Dendritic cell treated with granulocyte-macrophage colony-stimulating factor and Interleukin-4, amounts not matched to agents 40 ng/mL and 50 ng/mL, for 4 days (primary cell): ENCODE measurements at regions not wholly inside any gene's neighbourhood (a gene's known extent, or its start where the extent isn't known, plus 50 kb on each side); places are given as distances from the start of the nearest gene placed in this dataset.
"Not testable (repeated sequence)": the region's sequence is repeated elsewhere in the genome, so short reads cannot be mapped to it uniquely, and the experiment has no call there.

Experiments
- H3K27ac Mint-ChIP-seq: one replicate; pipeline ENCODE4 v1.8.0; 2022; ENCODE audit warnings: mild to moderate bottlenecking, mixed read lengths
- H3K27me3 Mint-ChIP-seq: one replicate; pipeline ENCODE4 v1.8.0; 2022; ENCODE audit warnings: mild to moderate bottlenecking, mixed read lengths
- H3K36me3 Mint-ChIP-seq: one replicate; pipeline ENCODE4 v1.8.0; 2022; ENCODE audit warnings: low read depth, mixed read lengths
- H3K4me1 Mint-ChIP-seq: one replicate; pipeline ENCODE4 v1.8.0; 2022; ENCODE audit warnings: low read depth, mixed read lengths
- H3K4me3 Mint-ChIP-seq: one replicate; pipeline ENCODE4 v1.8.0; 2022; ENCODE audit warnings: mild to moderate bottlenecking, moderate library complexity, mixed read lengths
- H3K9me3 Mint-ChIP-seq: one replicate; pipeline ENCODE4 v1.8.0; 2022; ENCODE audit warnings: mixed read lengths
- intact Hi-C: fragments of 100-400 bp; cut with micrococcal nuclease; formaldehyde crosslinking; loops from one replicate; pipeline ENCODE4 v1.15.0; 2022

- H3K4me1 Mint-ChIP-seq: peaks cover 10% of the 10 kb centered on the region
- intact Hi-C loops: no loop called here
- H3K9me3 Mint-ChIP-seq: peaks cover 12% of the 10 kb centered on the region
- no peaks in the 10 kb centered on the region for H3K27me3 Mint-ChIP-seq
- no peaks in the 10 kb centered on the region for H3K36me3 Mint-ChIP-seq
- H3K4me3 Mint-ChIP-seq: no peak overlapping the region
- H3K27ac Mint-ChIP-seq: peak overlapping the region; percentile 53
These were observed 402.6 kb upstream of the ZEB2 start for GRCh38 chr2:144922519-144922918.

- Mint-ChIP-seq H3K36me3 (no peaks in the 10 kb centered on the region), H3K9me3 (peaks cover 8% of the 10 kb centered on the region), H3K27me3 (no peaks in the 10 kb centered on the region), H3K4me3 (no peak overlapping the region), H3K4me1 (peaks cover 10% of the 10 kb centered on the region), H3K27ac (no peak overlapping the region)
- intact Hi-C loops: no loop called here
These were observed 401.0 kb upstream of the ZEB2 start for GRCh38 chr2:144920755-144921530.

GRCh38 chr2:144914622-144915318 lies 394.9 kb upstream of the ZEB2 start:
- H3K36me3 Mint-ChIP-seq: no peaks in the 10 kb centered on the region
- no peaks in the 10 kb centered on the region for H3K27me3 Mint-ChIP-seq
- no peak overlapping the region for H3K4me3 Mint-ChIP-seq
- H3K4me1 Mint-ChIP-seq: peaks cover 5% of the 10 kb centered on the region
- no peaks in the 10 kb centered on the region for H3K9me3 Mint-ChIP-seq
- intact Hi-C loops: no loop called here
- H3K27ac Mint-ChIP-seq: no peak overlapping the region

GRCh38 chr2:144914113-144914512 lies 394.2 kb upstream of the ZEB2 start:
- Mint-ChIP-seq H3K4me1 (peaks cover 5% of the 10 kb centered on the region), H3K27me3 (no peaks in the 10 kb centered on the region), H3K36me3 (no peaks in the 10 kb centered on the region), H3K27ac (no peak overlapping the region), H3K4me3 (no peak overlapping the region), H3K9me3 (no peaks in the 10 kb centered on the region)
- intact Hi-C loops: no loop called here

- Mint-ChIP-seq H3K27ac (no peak overlapping the region), H3K9me3 (no peaks in the 10 kb centered on the region), H3K36me3 (no peaks in the 10 kb centered on the region), H3K27me3 (no peaks in the 10 kb centered on the region), H3K4me1 (peaks cover 5% of the 10 kb centered on the region), H3K4me3 (no peak overlapping the region)
- intact Hi-C loops: no loop called here
These were observed 392.3 kb upstream of the ZEB2 start for GRCh38 chr2:144912206-144912605.

- Mint-ChIP-seq H3K9me3 (peaks cover 11% of the 10 kb centered on the region), H3K4me1 (peaks cover 13% of the 10 kb centered on the region), H3K27ac (no peak overlapping the region), H3K36me3 (no peaks in the 10 kb centered on the region), H3K27me3 (no peaks in the 10 kb centered on the region), H3K4me3 (no peak overlapping the region)
- intact Hi-C loops: no loop called here
These were observed 386.0 kb upstream of the ZEB2 start for GRCh38 chr2:144905956-144906355.

GRCh38 chr2:144904612-144905011 lies 384.7 kb upstream of the ZEB2 start:
- Mint-ChIP-seq H3K4me3 (no peak overlapping the region), H3K27ac (no peak overlapping the region), H3K27me3 (no peaks in the 10 kb centered on the region), H3K9me3 (peaks cover 19% of the 10 kb centered on the region), H3K4me1 (peaks cover 13% of the 10 kb centered on the region), H3K36me3 (no peaks in the 10 kb centered on the region)
- intact Hi-C loops: no loop called here

- intact Hi-C loops, H3K4me3 Mint-ChIP-seq, H3K27me3 Mint-ChIP-seq, H3K27ac Mint-ChIP-seq, H3K36me3 Mint-ChIP-seq: not testable (repeated sequence)
- peaks cover 13% of the 10 kb centered on the region for H3K4me1 Mint-ChIP-seq
- peaks cover 19% of the 10 kb centered on the region for H3K9me3 Mint-ChIP-seq
These were observed 383.1 kb upstream of the ZEB2 start for GRCh38 chr2:144903045-144903444.

- H3K27me3 Mint-ChIP-seq, H3K4me3 Mint-ChIP-seq, H3K27ac Mint-ChIP-seq, intact Hi-C loops, H3K36me3 Mint-ChIP-seq: not testable (repeated sequence)
- Mint-ChIP-seq H3K9me3 (peaks cover 19% of the 10 kb centered on the region), H3K4me1 (peaks cover 13% of the 10 kb centered on the region)
These were observed 381.5 kb upstream of the ZEB2 start for GRCh38 chr2:144901386-144901785.

- no peak overlapping the region for H3K4me3 Mint-ChIP-seq
- H3K27me3 Mint-ChIP-seq: no peaks in the 10 kb centered on the region
- no peaks in the 10 kb centered on the region for H3K36me3 Mint-ChIP-seq
- H3K4me1 Mint-ChIP-seq: no peaks in the 10 kb centered on the region
- no peak overlapping the region for H3K27ac Mint-ChIP-seq
- peaks cover 9% of the 10 kb centered on the region for H3K9me3 Mint-ChIP-seq
- intact Hi-C loops: no loop called here
These were observed 376.4 kb upstream of the ZEB2 start for GRCh38 chr2:144896341-144896740.

- Mint-ChIP-seq H3K9me3 (no peaks in the 10 kb centered on the region), H3K27me3 (no peaks in the 10 kb centered on the region), H3K27ac (no peak overlapping the region), H3K4me3 (no peak overlapping the region), H3K4me1 (no peaks in the 10 kb centered on the region), H3K36me3 (no peaks in the 10 kb centered on the region)
- intact Hi-C loops: no loop called here
These were observed 375.0 kb upstream of the ZEB2 start for GRCh38 chr2:144894612-144895599.

GRCh38 chr2:144893464-144893863 lies 373.5 kb upstream of the ZEB2 start:
- H3K4me1 Mint-ChIP-seq: no peaks in the 10 kb centered on the region
- H3K27ac Mint-ChIP-seq: no peak overlapping the region
- H3K9me3 Mint-ChIP-seq: no peaks in the 10 kb centered on the region
- H3K4me3 Mint-ChIP-seq: no peak overlapping the region
- no peaks in the 10 kb centered on the region for H3K27me3 Mint-ChIP-seq
- intact Hi-C loops: no loop called here
- no peaks in the 10 kb centered on the region for H3K36me3 Mint-ChIP-seq

- H3K4me3 Mint-ChIP-seq: no peak overlapping the region
- no peaks in the 10 kb centered on the region for H3K36me3 Mint-ChIP-seq
- H3K27me3 Mint-ChIP-seq: no peaks in the 10 kb centered on the region
- no peak overlapping the region for H3K27ac Mint-ChIP-seq
- H3K4me1 Mint-ChIP-seq: no peaks in the 10 kb centered on the region
- intact Hi-C loops: no loop called here
- no peaks in the 10 kb centered on the region for H3K9me3 Mint-ChIP-seq
These were observed 370.9 kb upstream of the ZEB2 start for GRCh38 chr2:144890828-144891227.

GRCh38 chr2:144889348-144889747 lies 369.4 kb upstream of the ZEB2 start:
- intact Hi-C loops: no loop called here
- no peak overlapping the region for H3K27ac Mint-ChIP-seq
- H3K36me3 Mint-ChIP-seq: no peaks in the 10 kb centered on the region
- H3K4me3 Mint-ChIP-seq: no peak overlapping the region
- H3K27me3 Mint-ChIP-seq: no peaks in the 10 kb centered on the region
- no peaks in the 10 kb centered on the region for H3K4me1 Mint-ChIP-seq
- H3K9me3 Mint-ChIP-seq: no peaks in the 10 kb centered on the region
